Mesenchymal stem cell (in vitro differentiated cells and primary cell): ENCODE measurements at regions not wholly inside any gene's neighbourhood (a gene's known extent, or its start where the extent isn't known, plus 50 kb on each side); places are given as distances from the start of the nearest gene placed in this dataset.

Source experiments
- DNase-seq: peaks from one replicate; pipeline ENCODE4 v3.0.0-alpha.2; 2013
- H2AFZ ChIP-seq: one replicate; pipeline ENCODE4 v1.6.1; 2013; ENCODE audit warnings: low read depth, mild to moderate bottlenecking, control low read depth, inconsistent platforms, low read length, moderate library complexity
- H2AK5ac ChIP-seq: 2 replicates; pipeline ENCODE4 v1.6.1; 2013; ENCODE audit warnings: low read length, moderate library complexity, mild to moderate bottlenecking, inconsistent platforms; ENCODE audit not compliant: severe bottlenecking
- H2BK120ac ChIP-seq: one replicate; pipeline ENCODE4 v1.6.1; 2013; ENCODE audit warnings: low read depth, mild to moderate bottlenecking, inconsistent platforms, low read length, moderate library complexity
- H2BK12ac ChIP-seq, 2 experiments: one replicate each; pipeline ENCODE4 v1.6.1; 2013; ENCODE audit warnings: inconsistent platforms in 2 of 2, low read length in 2 of 2, mild to moderate bottlenecking in 2 of 2, moderate library complexity in 2 of 2, control low read depth in 1 of 2
- H2BK15ac ChIP-seq: one replicate; pipeline ENCODE4 v1.6.1; 2013; ENCODE audit warnings: mild to moderate bottlenecking, low read depth, inconsistent platforms; ENCODE audit not compliant: poor library complexity, severe bottlenecking
- H2BK5ac ChIP-seq: 2 replicates; pipeline ENCODE4 v1.6.1; 2013; ENCODE audit warnings: low read depth, mild to moderate bottlenecking, low read length, control low read depth, inconsistent platforms; ENCODE audit not compliant: poor library complexity, severe bottlenecking
- H3K14ac ChIP-seq, 2 experiments: one replicate each; pipeline ENCODE4 v1.6.1; 2013; ENCODE audit warnings: inconsistent platforms in 2 of 2, low read length in 2 of 2, control low read depth in 1 of 2, mild to moderate bottlenecking in 1 of 2, moderate library complexity in 1 of 2
- H3K18ac ChIP-seq, 2 experiments: one replicate each; pipeline ENCODE4 v1.6.1; 2013; ENCODE audit warnings: inconsistent platforms in 2 of 2, low read length in 2 of 2, control low read depth in 1 of 2, low read depth in 1 of 2, mild to moderate bottlenecking in 1 of 2
- H3K23ac ChIP-seq, 2 experiments: one replicate each; pipeline ENCODE4 v1.6.1; 2013; ENCODE audit warnings: inconsistent platforms in 2 of 2, low read length in 2 of 2, mild to moderate bottlenecking in 2 of 2, moderate library complexity in 2 of 2, control low read depth in 1 of 2
- H3K27ac ChIP-seq: 2 replicates; pipeline ENCODE4 v1.5.1; 2013; ENCODE audit warnings: mild to moderate bottlenecking, moderate library complexity, low read length, control low read depth, inconsistent platforms; ENCODE audit not compliant: poor library complexity, severe bottlenecking
- H3K27me3 ChIP-seq, 2 experiments: 2 replicates each; pipeline versions ENCODE4 v1.6.1 to v1.7.0; 2013; ENCODE audit warnings: low read length in 2 of 2, mild to moderate bottlenecking in 2 of 2, moderate library complexity in 2 of 2, control low read depth in 1 of 2, inconsistent platforms in 1 of 2; ENCODE audit not compliant: control insufficient read depth in 1 of 2, insufficient read depth in 1 of 2
- H3K36me3 ChIP-seq, 2 experiments: 2 replicates each; pipeline versions ENCODE4 v1.6.1 to v1.7.0; 2013; ENCODE audit warnings: low read length in 2 of 2, control low read depth in 1 of 2, inconsistent platforms in 1 of 2, low read depth in 1 of 2, mild to moderate bottlenecking in 1 of 2; ENCODE audit not compliant: insufficient read depth in 2 of 2, control insufficient read depth in 1 of 2
- H3K4ac ChIP-seq, 2 experiments: one replicate each; pipeline ENCODE4 v1.6.1; 2013; ENCODE audit warnings: inconsistent platforms in 2 of 2, low read length in 2 of 2, mild to moderate bottlenecking in 2 of 2, moderate library complexity in 2 of 2, control low read depth in 1 of 2, low read depth in 1 of 2
- H3K4me1 ChIP-seq: 2 replicates; pipeline ENCODE4 v1.6.1; 2013; ENCODE audit warnings: low read depth, low read length, control low read depth; ENCODE audit not compliant: control insufficient read depth, insufficient read depth
- H3K4me2 ChIP-seq: 2 replicates; pipeline ENCODE4 v1.6.1; 2013; ENCODE audit warnings: low read length, mild to moderate bottlenecking, inconsistent platforms; ENCODE audit not compliant: poor library complexity, severe bottlenecking
- H3K4me3 ChIP-seq, 2 experiments: 2 replicates each; pipeline versions ENCODE4 v1.5.1 to v1.7.0; 2013; ENCODE audit warnings: low read length in 2 of 2, mild to moderate bottlenecking in 2 of 2, control low read depth in 1 of 2, low read depth in 1 of 2; ENCODE audit not compliant: insufficient read depth in 1 of 2
- H3K79me1 ChIP-seq: replicated peaks from 2 replicates; pipeline ENCODE4 v1.6.1; 2013; ENCODE audit warnings: mild to moderate bottlenecking, control low read depth, low read length, inconsistent platforms; ENCODE audit not compliant: poor library complexity, severe bottlenecking
- H3K9ac ChIP-seq: 2 replicates; pipeline ENCODE4 v1.7.0; 2013; ENCODE audit warnings: mild to moderate bottlenecking, low read length, moderate library complexity
- H3K9me3 ChIP-seq: 2 replicates; pipeline ENCODE4 v1.7.0; 2013; ENCODE audit warnings: mild to moderate bottlenecking, low read length; ENCODE audit not compliant: control insufficient read depth
- H4K8ac ChIP-seq: one replicate; pipeline ENCODE4 v1.6.1; 2013; ENCODE audit warnings: inconsistent platforms, mild to moderate bottlenecking, low read length, moderate library complexity
- H4K91ac ChIP-seq: one replicate; pipeline ENCODE4 v1.6.1; 2013; ENCODE audit warnings: mild to moderate bottlenecking, low read length, inconsistent platforms
- WGBS: methylation state at CpG from one replicate; pipeline ENCODE4 v1.1.7; 2013; ENCODE audit warnings: mixed read lengths; 5-methylcytosine and 5-hydroxymethylcytosine counted together

DNA sequence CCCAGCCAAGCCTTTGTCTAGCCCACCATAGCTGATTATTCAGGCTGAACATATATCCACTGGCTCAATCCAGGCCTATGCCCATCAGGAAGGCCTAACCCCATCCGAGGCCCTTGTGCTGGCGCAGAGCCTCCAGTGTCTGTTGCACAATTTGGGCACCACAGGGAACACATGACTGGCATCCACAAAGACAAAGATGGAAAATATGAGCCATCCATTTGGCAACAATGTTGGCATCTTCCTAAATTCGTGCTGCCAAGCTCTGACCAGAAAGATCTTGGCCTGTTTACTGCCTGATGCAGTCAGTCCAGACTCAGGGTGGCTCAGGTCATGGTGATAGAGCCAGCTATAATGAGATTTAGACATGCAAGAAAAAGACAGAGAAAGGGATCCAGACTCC lies 233.8 kb downstream of the PIK3R1 start:
- no peak overlapping the region for H2AK5ac ChIP-seq

GRCh38 chr5:68450245-68450852 lies 234.8 kb downstream of the PIK3R1 start:
- no peak overlapping the region for H3K4me2 ChIP-seq
- H2BK15ac ChIP-seq: no peak overlapping the region
- no peaks in the 10 kb centered on the region for H3K79me1 ChIP-seq
- 41% methylated on average over 5 of the region's 5 CpGs for WGBS
- DNase-seq: peak; percentile 66
- no peak overlapping the region for H3K4ac ChIP-seq
- H4K91ac ChIP-seq: no peak overlapping the region
- H3K4me1 ChIP-seq: no peaks in the 10 kb centered on the region
- H3K14ac ChIP-seq: no peak overlapping the region
- no peaks in the 10 kb centered on the region for H3K9me3 ChIP-seq
- H2AK5ac ChIP-seq: no peak overlapping the region
- no peaks in the 10 kb centered on the region for H3K36me3 ChIP-seq
- H3K18ac ChIP-seq: no peak overlapping the region
- no peak overlapping the region for H3K23ac ChIP-seq
- no peak overlapping the region for H2BK12ac ChIP-seq
- no peak overlapping the region for H3K9ac ChIP-seq
- H2BK5ac ChIP-seq: no peak overlapping the region
- no peaks in the 10 kb centered on the region for H3K27me3 ChIP-seq
- no peak overlapping the region for H2BK120ac ChIP-seq
- no peak overlapping the region for H4K8ac ChIP-seq
- H3K4me3 ChIP-seq: no peak overlapping the region
- H2AFZ ChIP-seq: no peak overlapping the region
- H3K27ac ChIP-seq: no peak overlapping the region

More for the DNA sequence above, 233.8 kb downstream of the PIK3R1 start:
- Histone ChIP-seq H3K18ac (peak overlapping the region in 1 of 2 experiments; percentile 54), H3K9me3 (no peaks in the 10 kb centered on the region), H4K91ac (no peak overlapping the region), H3K4me2 (no peak overlapping the region), H3K4me1 (no peaks in the 10 kb centered on the region), H4K8ac (peak overlapping the region; percentile 19), H3K36me3 (no peaks in the 10 kb centered on the region), H3K27me3 (no peaks in the 10 kb centered on the region), H3K4ac (peak overlapping the region in 1 of 2 experiments; percentile 44), H2BK12ac (peak overlapping the region; percentile 1 to 89), H2BK15ac (no peak overlapping the region), H2AFZ (no peak overlapping the region), H3K79me1 (no peaks in the 10 kb centered on the region), H3K4me3 (no peak overlapping the region), H2BK5ac (no peak overlapping the region), H3K9ac (no peak overlapping the region), H3K27ac (no peak overlapping the region), H3K23ac (no peak overlapping the region), H2BK120ac (no peak overlapping the region), H3K14ac (no peak overlapping the region)
- no peak for DNase-seq
- WGBS: 92% methylated on average over 3 of the region's 3 CpGs

GRCh38 chr5:68452286-68452685 lies 236.7 kb downstream of the PIK3R1 start:
- Histone ChIP-seq H3K4me1 (peaks cover 3% of the 10 kb centered on the region), H3K27me3 (no peaks in the 10 kb centered on the region), H2BK12ac (no peak overlapping the region), H2AK5ac (no peak overlapping the region), H2AFZ (no peak overlapping the region), H3K4ac (no peak overlapping the region), H3K27ac (no peak overlapping the region), H4K8ac (no peak overlapping the region), H3K14ac (no peak overlapping the region), H3K18ac (no peak overlapping the region), H3K79me1 (no peaks in the 10 kb centered on the region), H3K9ac (no peak overlapping the region), H2BK15ac (no peak overlapping the region), H2BK120ac (no peak overlapping the region), H3K9me3 (no peaks in the 10 kb centered on the region), H3K4me3 (no peak overlapping the region), H3K36me3 (no peaks in the 10 kb centered on the region), H3K4me2 (no peak overlapping the region), H3K23ac (no peak overlapping the region), H2BK5ac (no peak overlapping the region), H4K91ac (no peak overlapping the region)
- WGBS: 92% methylated on average over 1 of the region's 3 CpGs
- no peak for DNase-seq

DNA sequence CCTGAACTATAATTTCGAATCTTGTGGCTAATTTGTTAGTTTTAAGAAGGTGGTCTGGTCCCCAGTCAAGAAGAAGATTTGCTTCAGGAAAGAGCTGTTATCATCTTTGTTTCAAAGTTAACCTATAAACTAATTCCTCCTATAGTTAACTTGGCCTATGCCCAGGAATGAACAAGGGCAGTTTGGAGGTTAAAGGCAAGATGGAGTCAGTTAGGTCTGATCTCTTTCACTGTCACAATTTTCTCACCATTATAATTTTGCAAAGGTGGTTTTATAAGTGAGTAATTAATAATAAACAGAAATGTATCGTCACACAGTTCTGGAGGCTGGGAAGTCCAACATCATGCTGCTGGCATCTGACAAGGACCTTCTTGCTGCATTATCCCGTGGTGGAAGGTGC lies 238.6 kb downstream of the PIK3R1 start:
- no peak overlapping the region for H3K23ac ChIP-seq
- H2BK15ac ChIP-seq: no peak overlapping the region
- H3K36me3 ChIP-seq: no peaks in the 10 kb centered on the region
- no peak overlapping the region for H4K91ac ChIP-seq
- H3K4me3 ChIP-seq: no peak overlapping the region
- no peak overlapping the region for H3K4me2 ChIP-seq
- H3K79me1 ChIP-seq: no peaks in the 10 kb centered on the region
- no peak overlapping the region for H2AK5ac ChIP-seq
- H3K4me1 ChIP-seq: peaks cover 3% of the 10 kb centered on the region
- no peak overlapping the region for H3K27ac ChIP-seq
- no peak overlapping the region for H2BK5ac ChIP-seq
- H3K9ac ChIP-seq: no peak overlapping the region
- H2BK12ac ChIP-seq: no peak overlapping the region
- no peak overlapping the region for H3K4ac ChIP-seq
- no peak for DNase-seq
- no peak overlapping the region for H2AFZ ChIP-seq
- H3K18ac ChIP-seq: no peak overlapping the region
- no peaks in the 10 kb centered on the region for H3K9me3 ChIP-seq
- no peak overlapping the region for H3K14ac ChIP-seq
- 96% methylated on average over 2 of the region's 3 CpGs for WGBS
- H2BK120ac ChIP-seq: no peak overlapping the region
- no peak overlapping the region for H4K8ac ChIP-seq
- H3K27me3 ChIP-seq: no peaks in the 10 kb centered on the region
